H1 (cell line): ENCODE measurements at regions not wholly inside any gene's neighbourhood (a gene's known extent, or its start where the extent isn't known, plus 50 kb on each side); places are given as distances from the start of the nearest gene placed in this dataset.

ENCODE experiments used
- CTCF ChIA-PET: fragments of 300-600 bp; sonication (Branson Sonifier 250); formaldehyde crosslinking; loops from one replicate; lab custom pipeline; 2021; ENCODE audit not compliant: partially characterized antibody; lab: Charles Lee
- POLR2A ChIA-PET: fragments of 300-600 bp; sonication (Branson Sonifier 250); formaldehyde crosslinking; loops from one replicate; lab custom pipeline; 2021; ENCODE audit warnings: inconsistent platforms; ENCODE audit not compliant: partially characterized antibody; lab: Charles Lee
- DNase-seq, 2 experiments: peaks; one replicate each; pipeline versions ENCODE4 v3.0.0 to v3.0.0-alpha.2; 2010 to 2022; ENCODE audit warnings: low spot score in 2 of 2, low read depth in 1 of 2, mixed read lengths in 1 of 2
- FAIRE-seq: peaks from 2 replicates; lab custom pipeline; 2011; peaks lifted over from hg19 to GRCh38; lab: Jason Lieb, UNC
- H2AFZ ChIP-seq: 2 replicates; pipeline ENCODE4 v1.8.1; 2012; ENCODE audit warnings: low read length, inconsistent platforms
- H2AK5ac ChIP-seq: 2 replicates; pipeline ENCODE4 v1.6.1; 2013; ENCODE audit warnings: low read depth, low read length
- H2BK120ac ChIP-seq: replicated peaks from 2 replicates; pipeline ENCODE3; 2013; ENCODE audit warnings: low read depth, low read length, inconsistent platforms
- H2BK12ac ChIP-seq: 2 replicates; pipeline ENCODE4 v1.6.1; 2013; ENCODE audit warnings: low read depth, low read length
- H2BK15ac ChIP-seq: 2 replicates; pipeline ENCODE4 v1.6.1; 2013; ENCODE audit warnings: low read length
- H2BK20ac ChIP-seq: 2 replicates; pipeline ENCODE4 v1.6.1; 2013; ENCODE audit warnings: low read length
- H2BK5ac ChIP-seq: 2 replicates; pipeline ENCODE4 v1.6.1; 2013; ENCODE audit warnings: low read depth, low read length
- H3K14ac ChIP-seq: 2 replicates; pipeline ENCODE4 v1.6.1; 2013; ENCODE audit warnings: inconsistent platforms; ENCODE audit not compliant: insufficient read length
- H3K18ac ChIP-seq: 2 replicates; pipeline ENCODE4 v1.6.1; 2013; ENCODE audit warnings: low read length; ENCODE audit errors: extremely low read depth
- H3K23ac ChIP-seq: 2 replicates; pipeline ENCODE4 v1.6.1; 2013; ENCODE audit warnings: inconsistent platforms; ENCODE audit not compliant: insufficient read length
- H3K23me2 ChIP-seq: 2 replicates; pipeline ENCODE4 v1.6.1; 2013; ENCODE audit warnings: low read depth, low read length
- H3K27ac ChIP-seq: 2 replicates; pipeline ENCODE4 v1.6.1; 2011; ENCODE audit warnings: low read depth, low read length, inconsistent platforms
- H3K27me3 ChIP-seq, 4 experiments: replicated peaks in 1 of 4; 1 replicate in 1 of 4; 2 replicates in 3 of 4; pipeline versions ENCODE4 v1.6.1 to v1.8.1; 2011 to 2013; ENCODE audit warnings: low read length in 3 of 4, mild to moderate bottlenecking in 3 of 4, inconsistent platforms in 2 of 4, mixed read lengths in 2 of 4, moderate library complexity in 1 of 4; ENCODE audit not compliant: control insufficient read depth in 3 of 4, insufficient read depth in 3 of 4; ENCODE audit errors: extremely low read depth in 1 of 4
- H3K36me3 ChIP-seq, 4 experiments: 2 replicates each; pipeline versions ENCODE4 v1.6.1 to v1.8.1; 2011 to 2013; ENCODE audit warnings: mild to moderate bottlenecking in 4 of 4, low read length in 3 of 4, moderate library complexity in 2 of 4, control low read depth in 1 of 4, inconsistent platforms in 1 of 4; ENCODE audit not compliant: insufficient read depth in 4 of 4, control insufficient read depth in 2 of 4
- H3K4ac ChIP-seq: replicated peaks from 2 replicates; pipeline ENCODE3; 2013; ENCODE audit warnings: low read length, low read depth, mixed read lengths, inconsistent platforms; ENCODE audit not compliant: insufficient read length
- H3K4me1 ChIP-seq, 4 experiments: replicated peaks in 1 of 4; 1 replicate in 1 of 4; 2 replicates in 3 of 4; pipeline versions ENCODE4 v1.6.1 to v1.8.1; 2011 to 2013; ENCODE audit warnings: low read length in 3 of 4, inconsistent platforms in 2 of 4, mixed read lengths in 1 of 4; ENCODE audit not compliant: insufficient read depth in 4 of 4, control insufficient read depth in 3 of 4
- H3K4me2 ChIP-seq, 2 experiments: 2 replicates each; pipeline versions ENCODE4 v1.6.1 to v1.8.1; 2011 to 2013; ENCODE audit warnings: low read depth in 2 of 2, low read length in 2 of 2, control low read depth in 1 of 2, inconsistent platforms in 1 of 2, mild to moderate bottlenecking in 1 of 2; ENCODE audit not compliant: insufficient read depth in 1 of 2
- H3K4me3 ChIP-seq, 4 experiments: fragments of 200-600, 300-600 bp in 1 of 4; sonication (generic), shearing (Covaris generic), sonication (Bioruptor Twin) in 1 of 4; 2 replicates each; pipeline versions ENCODE4 v1.5.1 to v1.8.1; 2011 to 2016; ENCODE audit warnings: low read length in 4 of 4, low read depth in 3 of 4, control low read depth in 2 of 4, inconsistent platforms in 2 of 4, mild to moderate bottlenecking in 2 of 4, mixed read lengths in 1 of 4, moderate library complexity in 1 of 4; ENCODE audit not compliant: insufficient read depth in 2 of 4; ENCODE audit errors: extremely low read depth in 1 of 4
- H3K56ac ChIP-seq: replicated peaks from 2 replicates; pipeline ENCODE3; 2013; ENCODE audit warnings: low read depth, mild to moderate bottlenecking, mixed read lengths, low read length, inconsistent platforms; ENCODE audit not compliant: insufficient read length
- H3K79me1 ChIP-seq: 2 replicates; pipeline ENCODE4 v1.6.1; 2013; ENCODE audit warnings: low read depth, low read length, control low read depth
- H3K79me2 ChIP-seq, 2 experiments: 2 replicates each; pipeline versions ENCODE4 v1.6.1 to v1.8.1; 2012 to 2013; ENCODE audit warnings: low read length in 2 of 2, mild to moderate bottlenecking in 2 of 2, inconsistent platforms in 1 of 2; ENCODE audit not compliant: insufficient read depth in 2 of 2, control insufficient read depth in 1 of 2
- H3K9ac ChIP-seq, 4 experiments: replicated peaks in 1 of 4; 1 replicate in 1 of 4; 2 replicates in 3 of 4; pipeline versions ENCODE4 v1.6.1 to v1.8.1; 2011 to 2013; ENCODE audit warnings: low read depth in 3 of 4, low read length in 3 of 4, control low read depth in 2 of 4, mild to moderate bottlenecking in 2 of 4, moderate library complexity in 2 of 4, inconsistent platforms in 1 of 4; ENCODE audit errors: extremely low read depth in 1 of 4
- H3K9me3 ChIP-seq, 2 experiments: 2 replicates each; pipeline versions ENCODE4 v1.6.1 to v1.8.1; 2012 to 2013; ENCODE audit warnings: mild to moderate bottlenecking in 2 of 2, moderate library complexity in 2 of 2, control low read depth in 1 of 2, inconsistent platforms in 1 of 2, low read depth in 1 of 2, low read length in 1 of 2, mixed read lengths in 1 of 2; ENCODE audit not compliant: insufficient read depth in 2 of 2
- H4K20me1 ChIP-seq, 2 experiments: replicated peaks in 1 of 2; 2 replicates each; pipeline versions ENCODE3 to v1.8.1; 2011 to 2013; ENCODE audit warnings: inconsistent platforms in 2 of 2, low read length in 2 of 2, mild to moderate bottlenecking in 1 of 2; ENCODE audit not compliant: insufficient read depth in 2 of 2, control insufficient read depth in 1 of 2
- H4K5ac ChIP-seq: 2 replicates; pipeline ENCODE4 v1.6.1; 2013; ENCODE audit warnings: low read length, low read depth, mixed read lengths, inconsistent platforms; ENCODE audit not compliant: insufficient read length
- H4K8ac ChIP-seq: 2 replicates; pipeline ENCODE4 v1.8.0; 2013; ENCODE audit warnings: mild to moderate bottlenecking, moderate library complexity, low read length, inconsistent platforms; ENCODE audit not compliant: insufficient read depth; ENCODE audit errors: extremely low read depth
- H4K91ac ChIP-seq: replicated peaks from 2 replicates; pipeline ENCODE3; 2013; ENCODE audit warnings: low read length, mixed read lengths, inconsistent platforms; ENCODE audit not compliant: insufficient read length
- CTCF ChIP-seq, 3 experiments: IDR thresholded peaks; 1 replicate in 2 of 3; 2 replicates in 1 of 3; pipeline versions ENCODE4 v1.5.1 to v1.6.1; 2011; ENCODE audit warnings: low read length in 3 of 3, mild to moderate bottlenecking in 3 of 3, inconsistent platforms in 2 of 3, low read depth in 1 of 3, moderate library complexity in 1 of 3; ENCODE audit not compliant: insufficient read depth in 1 of 3; ENCODE audit errors: control extremely low read depth in 1 of 3
- RAD21 ChIP-seq, 2 experiments: IDR thresholded peaks in 1 of 2; conservative IDR thresholded peaks in 1 of 2; 2 replicates each; pipeline ENCODE4 v1.6.1; 2011; ENCODE audit warnings: low read depth in 2 of 2, low read length in 2 of 2, improper control_type of control experiment in 1 of 2, inconsistent platforms in 1 of 2, mild to moderate bottlenecking in 1 of 2, moderate library complexity in 1 of 2
- WGBS, 2 experiments: shearing (Covaris generic) in 1 of 2; methylation state at CpG; one replicate each; pipeline versions ENCODE4 v1.1.6 to v1.1.7; 2013 to 2015; ENCODE audit warnings: low lambda C conversion rate in 2 of 2, mixed read lengths in 2 of 2, inconsistent platforms in 1 of 2, low coverage in 1 of 2, missing lambda C conversion rate in 1 of 2; ENCODE audit not compliant: insufficient replicate concordance in 2 of 2, insufficient coverage in 1 of 2, insufficient read length in 1 of 2; ENCODE audit errors: extremely low coverage in 1 of 2, missing lambda C conversion rate in 1 of 2; 5-methylcytosine and 5-hydroxymethylcytosine counted together
- TF ChIP-seq, protein P1 (sequence below): IDR thresholded peaks from 2 replicates; pipeline ENCODE4 v1.6.1; 2012; ENCODE audit warnings: inconsistent platforms

DNA sequence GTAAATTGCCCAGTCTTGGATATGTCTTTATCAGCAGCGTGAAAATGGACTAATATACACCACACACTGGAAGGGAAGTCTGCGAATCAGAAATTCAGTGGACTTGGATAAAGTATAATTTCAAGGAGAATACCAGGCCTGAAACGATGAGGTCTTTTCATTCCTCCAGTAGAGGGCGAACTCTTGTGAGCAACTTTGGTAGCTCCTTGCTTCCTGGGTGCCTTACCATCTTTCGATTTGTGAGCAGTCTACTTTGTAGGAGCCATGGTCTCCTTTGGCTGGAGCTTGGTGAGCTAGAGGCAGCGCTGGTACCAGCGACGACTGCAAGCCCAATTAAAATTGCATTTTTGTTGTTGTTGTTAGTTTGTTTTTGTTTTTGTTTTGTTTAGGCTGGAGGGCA, 791.9 kb downstream of the FAT4 start:
- CTCF ChIA-PET, result interaction anchor here (0.6 to 2.0 kb wide), 15 partner anchors 10 to 1294 kb away, joined by 3 to 9 read pairs (median 3); no protein-coding TSS in a partner anchor
- H3K23me2 ChIP-seq, result no peaks in the 10 kb centered on the region

More for the DNA sequence above, 791.9 kb downstream of the FAT4 start:
- Histone ChIP-seq H2BK120ac (no peak overlapping the region), H2BK20ac (no peak overlapping the region), H3K9me3 (peaks cover 0 to 3% of the 10 kb centered on the region in 2 experiments; a peak in 1 of 4 replicates), H3K4me1 (no peaks in the 10 kb centered on the region), H2AK5ac (no peak overlapping the region), H3K14ac (no peak overlapping the region), H4K5ac (no peak overlapping the region), H3K9ac (no peak overlapping the region), H3K23ac (no peak overlapping the region), H3K4me3 (no peak overlapping the region), H3K27me3 (peaks cover 0 to 1% (median 0%) of the 10 kb centered on the region in 4 experiments; a peak in 1 of 7 replicates), H3K79me1 (no peaks in the 10 kb centered on the region), H3K79me2 (no peaks in the 10 kb centered on the region), H3K4ac (no peak overlapping the region), H3K18ac (no peak overlapping the region), H3K4me2 (no peak overlapping the region), H3K36me3 (no peaks in the 10 kb centered on the region), H2BK5ac (no peak overlapping the region), H2BK12ac (no peak overlapping the region), H4K91ac (no peak overlapping the region), H4K20me1 (no peaks in the 10 kb centered on the region), H3K27ac (no peak overlapping the region), H4K8ac (no peak overlapping the region), H2AFZ (no peak overlapping the region; the same call in 1 of the 2 replicates), H3K56ac (no peak overlapping the region), H2BK15ac (no peak overlapping the region)
- FAIRE-seq (peak; percentile 7), DNase-seq (peak in 1 of 2 experiments; percentile 46)
- POLR2A ChIA-PET, result no interaction called here
- TF ChIP-seq RAD21 (IDR thresholded peaks at IDR 0.05 in 1 of 2, conservative IDR thresholded peaks at IDR 0.05 in 1 of 2; ENCODE audit: low read depth in 2 of 2, low read length in 2 of 2), result peak; percentile 44 to 56
- TF ChIP-seq, protein P1, sequence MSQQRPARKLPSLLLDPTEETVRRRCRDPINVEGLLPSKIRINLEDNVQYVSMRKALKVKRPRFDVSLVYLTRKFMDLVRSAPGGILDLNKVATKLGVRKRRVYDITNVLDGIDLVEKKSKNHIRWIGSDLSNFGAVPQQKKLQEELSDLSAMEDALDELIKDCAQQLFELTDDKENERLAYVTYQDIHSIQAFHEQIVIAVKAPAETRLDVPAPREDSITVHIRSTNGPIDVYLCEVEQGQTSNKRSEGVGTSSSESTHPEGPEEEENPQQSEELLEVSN, result no peak
- peak in 2 of 3 experiments; percentile 18 to 60; a peak in 2 of 4 replicates for TF ChIP-seq CTCF (IDR thresholded peaks at IDR 0.05; ENCODE audit: control extremely low read depth in 1 of 3, insufficient read depth in 1 of 3, low read depth in 1 of 3, low read length in 3 of 3)
- 92% methylated on average over 8 of the region's 8 CpGs; no CpG with 5 or more reads in 1 of the 2 experiments for WGBS, 2 experiments
